Amygdala (tissue), 56 donors: ENCODE measurements at regions not wholly inside any gene's neighbourhood (a gene's known extent, or its start where the extent isn't known, plus 50 kb on each side); places are given as distances from the start of the nearest gene placed in this dataset.

Source experiments
- DNase-seq, 56 donors: peaks; one replicate each; lab custom pipeline; 2025; lab: John Stamatoyannopoulos, UW

DNA sequence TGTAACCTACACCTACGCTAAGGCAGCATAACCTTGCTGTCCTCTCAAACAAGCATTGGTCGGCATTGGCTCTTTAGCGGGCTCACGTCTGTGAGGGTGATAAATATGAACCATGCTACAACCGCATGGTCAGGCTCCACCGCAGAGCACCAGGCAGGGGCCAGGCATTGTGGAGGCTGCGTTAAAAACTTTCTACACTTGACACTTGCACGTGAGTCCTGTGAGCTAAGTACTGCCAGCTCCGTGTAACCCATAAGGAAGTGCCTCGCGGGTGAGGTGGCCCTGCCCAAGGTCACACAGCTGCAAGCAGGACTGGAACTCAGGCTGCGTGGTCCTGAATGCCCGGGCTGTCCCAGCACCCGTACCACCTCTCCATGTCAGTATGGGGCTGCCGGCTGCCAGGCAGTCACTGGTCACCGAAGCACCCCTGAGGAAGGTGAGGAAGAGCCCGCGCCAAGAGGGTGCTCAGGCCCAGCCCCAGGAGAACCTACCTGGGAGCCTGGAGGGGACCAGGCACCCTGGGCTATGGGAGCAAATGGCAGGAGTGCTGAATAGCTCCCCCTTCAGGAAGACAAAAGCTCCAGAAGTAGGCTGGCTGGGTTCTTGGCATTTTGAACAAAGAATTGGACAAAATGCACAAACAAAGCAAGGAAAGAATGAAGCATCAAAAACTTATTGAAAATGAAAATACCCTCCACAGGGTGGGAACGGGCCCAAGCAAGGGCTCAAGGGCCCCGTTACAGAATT lies 271.1 kb upstream of the RAB6C start:
- no peak for DNase-seq

GRCh38 chr2:129709001-129709955 lies 270.2 kb upstream of the RAB6C start:
- no peak for DNase-seq

DNA sequence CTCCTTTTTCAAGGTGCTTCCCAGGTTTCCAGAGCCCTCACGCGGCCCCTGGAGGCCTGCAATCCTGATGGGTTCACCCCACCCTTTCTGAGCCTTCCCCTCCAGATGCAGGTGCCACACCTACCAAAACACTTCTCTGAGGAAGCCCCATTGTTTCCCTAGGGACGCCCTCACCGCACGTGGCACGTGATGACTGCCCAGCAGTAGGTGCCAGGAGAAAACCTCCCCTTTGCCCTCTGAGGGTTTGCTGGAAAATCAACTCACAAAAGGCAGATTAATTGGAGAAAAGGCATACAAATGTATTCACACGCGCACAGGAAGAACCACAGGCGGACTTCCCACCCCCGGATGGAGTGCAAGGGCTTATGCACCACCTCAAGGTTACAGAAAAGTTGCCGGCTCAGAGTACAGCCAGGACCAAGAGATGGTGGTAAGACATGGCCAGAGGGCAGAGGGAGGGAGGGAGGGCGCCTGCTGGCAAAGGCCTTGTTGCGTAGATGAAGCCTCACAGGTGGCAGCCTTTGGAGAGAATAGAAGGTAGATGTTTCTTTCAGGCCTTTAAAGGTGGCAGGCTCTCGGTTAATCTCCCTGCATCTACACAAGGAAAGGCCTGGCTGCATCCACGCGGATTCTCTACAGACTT lies 269.4 kb upstream of the RAB6C start:
- DNase-seq = no peak

DNA sequence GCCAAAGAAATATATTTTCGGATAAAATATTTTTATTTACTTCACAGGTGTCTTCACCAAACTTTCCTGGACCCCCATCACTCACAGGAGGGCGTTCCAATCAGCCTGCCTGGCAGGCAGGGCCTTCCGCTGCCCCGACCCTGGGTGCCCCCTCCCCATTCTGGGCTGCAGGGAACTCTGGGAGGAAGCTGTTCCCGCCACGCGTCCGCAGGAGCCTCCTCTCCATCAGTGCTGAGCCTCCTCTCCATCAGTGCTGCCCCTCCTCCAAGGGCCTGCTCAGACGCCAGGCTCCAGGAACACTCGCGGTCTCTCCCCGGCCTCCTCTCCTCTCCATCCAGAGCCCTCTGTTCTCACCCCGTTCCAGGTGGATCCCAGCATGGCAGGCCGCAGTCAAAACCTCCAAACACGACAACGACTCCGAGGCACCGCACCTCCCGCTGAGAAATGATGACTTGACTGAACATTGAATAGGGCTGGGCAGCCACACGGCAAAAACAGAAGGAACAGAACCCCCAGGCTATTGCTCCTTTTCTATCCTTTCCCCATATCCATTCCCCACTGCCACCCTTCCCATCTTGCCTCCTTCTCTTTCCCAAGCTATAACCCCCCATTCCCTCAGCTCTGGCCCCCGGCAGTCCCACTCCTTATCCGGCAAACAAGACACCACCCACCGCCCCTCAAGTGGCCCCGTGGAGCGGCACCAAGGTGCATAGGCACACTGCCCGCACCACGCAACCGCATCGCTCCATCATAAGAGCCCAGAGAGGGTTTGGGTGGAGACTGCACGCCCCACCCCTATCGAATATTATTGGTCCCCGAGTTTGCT lies 268.6 kb upstream of the RAB6C start:
- DNase-seq = no peak

DNA sequence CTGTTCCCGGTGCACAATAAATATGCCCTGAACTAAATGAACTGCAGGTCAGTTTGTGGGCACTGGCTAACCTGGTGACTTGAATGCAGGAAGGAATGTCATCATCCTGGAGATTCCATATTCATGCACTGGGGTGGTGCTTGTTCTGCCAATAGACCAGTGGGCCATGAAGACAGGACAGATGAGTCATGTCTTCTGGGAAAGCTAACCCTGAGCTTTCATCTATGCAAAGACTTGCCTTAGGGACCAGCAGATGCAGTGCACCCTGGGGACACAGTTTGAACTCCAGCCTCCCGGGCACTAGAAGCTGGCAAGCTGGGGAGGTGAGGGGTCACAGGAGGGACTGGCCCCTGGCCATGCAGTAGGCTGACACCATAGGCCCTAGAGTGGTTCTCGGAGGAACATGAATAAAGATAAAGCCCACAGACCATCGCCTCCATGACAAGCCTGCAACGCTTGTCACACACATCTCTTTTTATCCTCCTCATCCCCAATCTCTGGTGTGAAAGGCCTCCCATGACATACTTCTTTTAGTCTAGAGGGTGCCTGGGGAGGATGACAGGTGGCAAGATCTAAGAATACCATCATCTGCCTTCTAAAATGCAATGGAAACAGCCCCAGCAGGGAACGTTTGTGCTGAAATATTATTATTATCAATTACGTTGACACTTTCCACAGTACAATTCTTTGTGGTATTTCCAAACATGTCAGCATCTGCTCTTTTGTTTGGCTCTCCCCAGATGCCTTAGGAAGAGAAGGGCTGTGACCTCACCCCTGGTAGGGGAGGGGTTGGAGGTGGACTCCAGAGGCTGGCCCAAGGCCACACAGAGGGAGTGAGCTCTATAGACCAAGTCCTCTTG lies 267.4 kb upstream of the RAB6C start:
- DNase-seq = no peak

- no peak for DNase-seq
These were observed 266.8 kb upstream of the RAB6C start for GRCh38 chr2:129712676-129712985.

- DNase-seq = no peak
These were observed 266.1 kb upstream of the RAB6C start for GRCh38 chr2:129713337-129713736.

GRCh38 chr2:129716781-129717559 lies 262.5 kb upstream of the RAB6C start:
- DNase-seq = no peak

DNA sequence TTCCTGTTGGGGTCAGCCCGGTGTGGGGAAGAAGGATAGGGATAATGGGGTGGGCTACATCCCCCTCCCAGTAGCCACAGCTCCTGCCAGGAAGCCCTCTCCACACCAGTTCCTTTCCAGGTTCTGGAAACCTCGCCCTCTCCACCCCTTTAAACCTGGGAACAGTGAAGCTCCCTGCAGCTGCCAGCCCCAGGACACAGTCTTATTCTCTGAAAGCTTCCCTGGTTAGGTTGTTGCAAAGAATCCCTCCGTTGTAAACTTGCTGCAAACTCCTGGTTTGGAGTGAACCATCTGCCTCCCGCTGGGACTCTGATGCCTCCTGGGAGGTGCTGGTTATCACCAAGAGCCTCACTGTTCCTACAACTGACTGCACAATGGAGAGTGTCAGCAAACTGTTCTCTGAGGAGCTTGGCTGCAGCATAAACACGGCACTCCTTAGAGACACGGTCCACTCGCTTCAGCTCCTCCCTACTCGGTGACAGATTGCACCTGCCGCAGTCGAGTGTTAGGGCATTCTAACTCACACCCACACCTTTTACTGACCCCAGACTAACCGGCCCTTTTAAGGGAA lies 261.8 kb upstream of the RAB6C start:
- no peak for DNase-seq

DNA sequence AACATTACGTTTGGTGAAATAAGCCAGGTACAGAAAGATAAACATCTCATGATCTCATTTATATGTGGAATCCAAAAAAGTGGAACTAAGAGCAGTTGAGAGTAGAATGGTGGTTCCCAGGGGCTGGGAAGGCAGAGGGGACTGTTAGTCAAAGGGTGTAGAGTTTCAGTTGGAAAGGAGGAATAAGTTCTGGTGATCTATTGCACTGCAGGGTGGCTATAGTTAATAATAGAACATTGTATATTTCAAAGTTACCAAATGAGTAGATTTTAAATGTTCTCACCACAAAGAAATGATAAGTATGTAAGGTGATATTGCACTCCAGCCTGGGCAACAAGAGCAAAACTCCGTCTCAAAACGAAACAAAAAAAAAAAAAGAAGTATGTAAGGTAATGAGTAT lies 260.1 kb upstream of the RAB6C start:
- no peak for DNase-seq

DNA sequence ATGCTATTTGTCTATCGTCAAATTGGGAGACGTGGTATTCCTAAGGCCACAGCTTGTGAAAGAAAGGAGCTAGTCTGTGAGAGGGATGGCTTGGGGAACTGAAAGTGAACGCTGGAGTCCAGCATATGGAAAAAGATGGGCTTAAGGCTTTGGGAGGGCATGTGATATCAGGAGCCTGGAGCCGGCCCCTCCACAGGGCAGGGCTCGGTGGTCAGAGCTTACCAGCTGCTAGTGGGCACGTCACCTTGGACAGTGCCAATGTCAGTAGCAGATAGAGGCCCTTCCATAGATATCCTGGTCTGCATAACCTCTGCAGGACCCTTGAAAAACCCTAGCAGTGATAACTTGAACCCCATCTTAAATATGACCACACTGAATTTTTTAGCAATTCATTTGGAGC lies 259.1 kb upstream of the RAB6C start:
- no peak for DNase-seq

DNA sequence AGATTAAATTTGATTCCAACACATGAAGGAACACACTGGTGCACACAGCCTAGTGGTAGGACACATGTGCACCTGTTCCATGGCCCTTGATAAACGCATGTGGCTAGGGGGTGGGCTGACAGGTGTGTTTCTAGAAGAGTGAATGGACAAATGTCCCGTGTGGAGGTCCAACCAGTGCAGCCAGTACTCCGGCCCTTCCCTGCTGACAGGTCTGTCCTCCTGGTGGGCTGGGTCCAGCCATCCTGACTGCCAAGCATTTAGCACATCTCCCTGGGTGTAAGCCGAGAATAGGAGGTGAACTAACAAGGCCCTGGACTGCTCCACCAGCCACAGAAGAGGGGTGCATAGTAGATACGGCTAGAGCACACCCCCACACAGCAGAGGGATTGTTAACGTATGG lies 258.7 kb upstream of the RAB6C start:
- DNase-seq = no peak

GRCh38 chr2:129721236-129721635 lies 258.2 kb upstream of the RAB6C start:
- DNase-seq = no peak

DNA sequence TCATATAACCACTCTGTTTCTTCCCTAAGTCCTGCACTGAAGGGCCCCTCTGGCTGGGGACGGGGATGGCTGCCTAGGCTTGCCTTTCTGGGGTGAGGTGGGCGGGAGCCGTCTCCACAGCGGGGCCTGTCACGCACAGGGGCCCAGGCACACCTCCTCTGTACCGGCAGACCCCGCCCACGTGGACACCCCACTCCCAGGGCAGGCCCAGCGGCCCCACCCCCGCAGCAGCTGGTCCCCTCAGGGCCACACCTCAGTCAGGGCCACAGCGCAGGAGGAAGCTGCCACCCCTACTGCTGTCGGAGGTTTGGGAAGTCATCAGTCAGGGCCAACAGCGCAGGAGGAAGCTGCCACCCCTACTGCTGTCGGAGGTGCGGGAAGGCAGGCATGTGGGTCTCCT lies 257.6 kb upstream of the RAB6C start:
- no peak for DNase-seq

DNA sequence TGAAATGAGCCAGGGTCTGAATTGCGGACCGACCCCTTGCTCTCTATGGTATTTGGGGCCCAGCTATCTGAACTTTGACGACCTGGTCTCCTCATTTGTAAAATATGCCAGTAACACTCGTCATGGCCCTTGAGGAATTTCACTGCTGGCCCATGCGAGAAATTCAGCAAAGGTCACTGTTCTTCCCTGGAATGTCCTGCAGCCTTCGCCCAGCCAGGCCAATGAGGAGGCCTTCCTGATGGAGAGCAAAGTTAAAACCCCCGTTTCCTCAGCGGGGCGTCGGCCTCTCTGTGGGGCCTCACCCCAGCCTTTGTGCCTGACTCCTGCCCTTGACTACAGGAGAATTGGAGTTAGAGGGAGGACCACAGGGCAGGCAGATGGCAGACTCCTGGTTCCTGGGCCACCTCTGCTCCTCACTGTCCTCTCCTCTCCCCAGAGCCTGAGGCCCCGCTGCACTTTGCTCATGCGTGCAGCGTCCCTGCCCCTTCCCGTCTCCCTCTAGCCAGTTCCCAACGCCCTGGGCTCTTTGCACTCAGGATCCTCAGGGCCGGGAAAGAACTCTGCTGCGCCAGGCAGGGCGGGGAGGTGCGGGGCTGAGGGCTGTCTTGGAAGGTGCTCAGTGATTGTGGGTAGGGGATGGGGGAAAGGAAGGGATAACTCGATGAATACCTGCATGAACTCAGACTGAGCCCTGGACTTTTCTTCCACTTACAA lies 257.0 kb upstream of the RAB6C start:
- no peak for DNase-seq

- no peak for DNase-seq
These were observed 256.0 kb upstream of the RAB6C start for GRCh38 chr2:129723277-129724020.
